HG02798 (cell line): ENCODE measurements at regions not wholly inside any gene's neighbourhood (a gene's known extent, or its start where the extent isn't known, plus 50 kb on each side); places are given as distances from the start of the nearest gene placed in this dataset.
A peak's percentile ranks its signal among the peaks of the same experiment; 100 is the strongest.

Experiments
- ATAC-seq: cut with Tn5 transposase; IDR thresholded peaks from one replicate; pipeline ENCODE4 v1.9.1; 2021; ENCODE audit warnings: mild to moderate bottlenecking; ENCODE audit not compliant: unreplicated experiment, poor library complexity

- no peak for ATAC-seq
Observed at GRCh38 chr12:81859521-81859920, 100.4 kb upstream of the PPFIA2 start.

DNA sequence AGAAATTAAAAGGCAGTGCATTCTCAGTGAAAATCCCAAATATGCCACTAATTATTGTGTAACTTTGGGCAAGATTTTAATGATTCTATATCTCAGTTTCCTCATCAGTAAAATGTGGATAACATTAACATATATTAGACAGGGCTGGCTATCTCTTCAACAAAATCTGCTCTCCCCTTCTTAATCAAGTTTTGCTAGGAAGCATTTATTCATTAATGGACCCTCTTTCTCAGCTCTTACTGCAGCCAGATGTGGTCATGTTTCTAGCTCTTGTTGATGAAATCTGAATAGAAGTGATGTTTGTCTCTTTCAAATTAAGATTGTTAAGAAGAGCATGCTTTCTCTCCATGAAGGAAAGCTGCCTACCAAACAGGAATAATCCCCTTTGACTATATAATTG lies 84.4 kb upstream of the PPFIA2 start:
- ATAC-seq, result no peak

DNA sequence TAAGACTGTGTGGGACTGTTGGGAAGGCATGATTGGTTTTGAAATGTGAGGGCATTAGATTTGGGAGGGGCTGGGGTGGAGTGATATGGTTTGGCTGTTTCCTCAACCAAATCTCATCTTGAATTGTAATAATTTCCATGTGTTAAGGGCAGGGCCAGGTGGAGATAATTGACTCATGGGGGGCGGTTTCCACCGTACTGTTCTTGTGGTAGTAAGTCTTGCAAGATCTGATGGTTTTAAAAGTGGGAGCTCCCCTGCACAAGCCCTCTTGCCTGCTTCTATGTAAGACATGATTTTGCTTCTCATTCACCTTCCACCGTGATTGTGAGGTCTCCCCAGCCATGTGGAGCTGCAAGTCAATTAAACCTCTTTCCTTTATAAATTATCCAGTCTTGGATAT lies 76.6 kb upstream of the PPFIA2 start:
- no peak for ATAC-seq

DNA sequence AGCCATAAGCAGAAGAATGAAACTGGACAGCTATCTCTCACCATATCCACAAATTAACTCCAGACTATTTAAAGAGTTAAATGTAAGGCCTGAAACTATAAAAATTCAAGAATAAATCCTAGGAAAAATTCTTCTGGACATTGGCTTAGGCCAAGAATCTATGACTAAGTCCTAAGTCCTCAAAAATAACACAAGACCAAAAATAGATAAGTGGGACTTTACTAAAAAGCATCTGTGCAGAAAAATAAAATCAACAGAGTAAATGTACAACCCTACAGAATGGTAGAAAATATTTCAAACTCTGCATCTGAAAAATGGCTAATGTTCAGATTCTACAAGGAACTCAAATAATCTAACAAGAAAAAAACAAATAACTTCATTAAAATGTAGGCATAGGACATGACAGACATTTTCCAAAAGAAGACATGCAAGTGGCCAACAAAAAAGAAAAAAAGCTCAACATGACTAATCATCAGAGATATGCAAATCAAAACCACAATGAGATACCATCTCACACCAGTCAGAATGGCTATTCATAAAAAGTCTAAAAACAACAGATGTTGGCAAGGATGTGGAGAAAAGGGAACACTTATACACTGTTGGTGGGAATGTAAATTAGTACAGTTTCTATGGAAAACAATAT lies 61.0 kb upstream of the PPFIA2 start:
- no peak for ATAC-seq

- ATAC-seq, result no peak
Observed at GRCh38 chr12:81815611-81816010, 56.5 kb upstream of the PPFIA2 start.

DNA sequence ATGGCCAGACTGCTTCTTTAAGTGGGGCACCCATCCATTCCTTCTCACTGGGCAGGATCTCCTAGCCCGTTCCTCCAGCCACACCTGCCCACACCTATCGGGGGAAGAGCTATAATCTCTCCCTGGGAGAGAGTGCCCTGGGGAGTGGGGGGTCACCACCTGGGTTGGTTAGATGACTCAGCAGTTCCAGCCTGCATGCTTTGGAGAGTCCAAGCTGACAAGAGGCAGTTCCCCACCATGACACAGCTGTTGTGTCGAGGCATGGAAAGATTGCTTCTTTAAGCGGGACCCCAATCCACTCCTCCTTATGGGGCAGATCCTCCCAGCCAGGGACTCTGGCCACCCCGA lies 52.6 kb upstream of the PPFIA2 start:
- no peak for ATAC-seq

GRCh38 chr12:81811061-81811777 lies 52.1 kb upstream of the PPFIA2 start:
- no peak for ATAC-seq

GRCh38 chr12:81809829-81810595 lies 50.9 kb upstream of the PPFIA2 start:
- ATAC-seq, result peak; percentile 64

GRCh38 chr12:81809113-81809777 lies 50.1 kb upstream of the PPFIA2 start:
- no peak for ATAC-seq
